ENCODE measurements at regions not wholly inside any gene's neighbourhood (a gene's known extent, or its start where the extent isn't known, plus 50 kb on each side); places are given as distances from the start of the nearest gene placed in this dataset.

DNA sequence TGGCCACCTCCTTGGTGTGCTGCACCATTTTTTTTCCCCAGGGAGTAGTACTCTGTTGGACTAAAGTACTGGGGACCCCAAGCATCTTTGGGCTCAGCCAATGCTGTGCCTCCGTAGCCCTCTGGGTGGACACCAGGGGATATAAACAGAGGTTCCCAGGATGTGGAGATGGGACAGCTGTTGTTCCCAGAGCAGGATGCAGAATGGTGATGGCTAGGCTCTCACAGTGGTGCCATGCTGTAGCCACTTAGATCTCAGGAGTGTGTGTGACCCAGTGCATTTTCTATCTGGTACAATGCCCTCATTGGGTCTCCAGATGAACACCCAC is 50.9 kb upstream of the SCIN start:
- DNase-seq = no peak
